ENCODE measurements at regions not wholly inside any gene's neighbourhood (a gene's known extent, or its start where the extent isn't known, plus 50 kb on each side); places are given as distances from the start of the nearest gene placed in this dataset.

DNA sequence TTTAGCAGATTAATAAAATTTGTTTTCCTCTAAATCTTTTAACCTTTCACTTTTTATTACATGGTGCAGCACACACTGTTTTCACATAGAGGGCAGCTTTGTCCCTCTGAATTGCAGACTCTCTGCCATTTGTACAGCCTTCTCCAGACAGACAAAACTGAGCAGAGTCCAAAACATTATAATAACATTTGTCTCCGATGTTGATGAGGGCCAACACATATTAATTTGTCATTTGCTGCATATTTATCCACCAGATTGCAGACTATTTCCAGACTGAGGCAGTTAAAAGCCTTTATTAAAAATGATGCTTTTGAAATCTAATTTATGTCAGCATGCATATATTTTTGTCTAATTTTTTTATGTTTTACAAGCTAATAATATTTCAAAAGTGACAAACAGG lies 1251.9 kb upstream of the SLC10A2 start:
- Histone ChIP-seq H3K9me3 (no peaks in the 10 kb centered on the region), H3K27me3 (no peaks in the 10 kb centered on the region), H3K36me3 (no peaks in the 10 kb centered on the region), H3K4me1 (no peaks in the 10 kb centered on the region), H3K4me3 (no peak overlapping the region), H3K27ac (no peak overlapping the region)
- no peak for DNase-seq (ENCODE audit: low spot score)
- TF ChIP-seq, protein P1, sequence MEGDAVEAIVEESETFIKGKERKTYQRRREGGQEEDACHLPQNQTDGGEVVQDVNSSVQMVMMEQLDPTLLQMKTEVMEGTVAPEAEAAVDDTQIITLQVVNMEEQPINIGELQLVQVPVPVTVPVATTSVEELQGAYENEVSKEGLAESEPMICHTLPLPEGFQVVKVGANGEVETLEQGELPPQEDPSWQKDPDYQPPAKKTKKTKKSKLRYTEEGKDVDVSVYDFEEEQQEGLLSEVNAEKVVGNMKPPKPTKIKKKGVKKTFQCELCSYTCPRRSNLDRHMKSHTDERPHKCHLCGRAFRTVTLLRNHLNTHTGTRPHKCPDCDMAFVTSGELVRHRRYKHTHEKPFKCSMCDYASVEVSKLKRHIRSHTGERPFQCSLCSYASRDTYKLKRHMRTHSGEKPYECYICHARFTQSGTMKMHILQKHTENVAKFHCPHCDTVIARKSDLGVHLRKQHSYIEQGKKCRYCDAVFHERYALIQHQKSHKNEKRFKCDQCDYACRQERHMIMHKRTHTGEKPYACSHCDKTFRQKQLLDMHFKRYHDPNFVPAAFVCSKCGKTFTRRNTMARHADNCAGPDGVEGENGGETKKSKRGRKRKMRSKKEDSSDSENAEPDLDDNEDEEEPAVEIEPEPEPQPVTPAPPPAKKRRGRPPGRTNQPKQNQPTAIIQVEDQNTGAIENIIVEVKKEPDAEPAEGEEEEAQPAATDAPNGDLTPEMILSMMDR (IDR thresholded peaks at IDR 0.05), result peak in 1 of 2 donors; percentile 38

DNA sequence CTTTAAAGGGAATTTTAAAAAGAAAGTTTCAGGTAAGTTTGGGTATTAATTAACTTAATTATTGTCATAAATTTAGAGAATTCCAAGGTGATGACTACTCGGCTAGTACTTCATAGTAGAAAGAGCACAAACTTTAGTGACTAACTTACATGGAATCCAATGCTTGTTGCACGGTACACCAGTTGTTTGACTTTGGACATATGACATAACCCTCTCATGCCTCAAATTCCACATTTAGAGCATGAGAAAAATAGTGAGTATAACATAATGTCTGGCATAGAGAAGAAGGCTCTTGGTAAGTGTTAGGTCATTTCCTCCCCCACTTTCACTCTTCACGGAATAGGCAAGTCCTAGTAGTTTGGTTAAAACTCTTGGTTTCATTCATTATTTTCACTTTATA lies 1249.4 kb upstream of the SLC10A2 start:
- H3K4me1 ChIP-seq, result no peaks in the 10 kb centered on the region
- no peaks in the 10 kb centered on the region for H3K36me3 ChIP-seq
- no peaks in the 10 kb centered on the region for H3K27me3 ChIP-seq
- no peak overlapping the region for H3K27ac ChIP-seq
- H3K4me3 ChIP-seq, result no peak overlapping the region
- TF ChIP-seq, protein P1 (IDR thresholded peaks at IDR 0.05), result no peak
- DNase-seq (ENCODE audit: low spot score), result no peak
- no peaks in the 10 kb centered on the region for H3K9me3 ChIP-seq

DNA sequence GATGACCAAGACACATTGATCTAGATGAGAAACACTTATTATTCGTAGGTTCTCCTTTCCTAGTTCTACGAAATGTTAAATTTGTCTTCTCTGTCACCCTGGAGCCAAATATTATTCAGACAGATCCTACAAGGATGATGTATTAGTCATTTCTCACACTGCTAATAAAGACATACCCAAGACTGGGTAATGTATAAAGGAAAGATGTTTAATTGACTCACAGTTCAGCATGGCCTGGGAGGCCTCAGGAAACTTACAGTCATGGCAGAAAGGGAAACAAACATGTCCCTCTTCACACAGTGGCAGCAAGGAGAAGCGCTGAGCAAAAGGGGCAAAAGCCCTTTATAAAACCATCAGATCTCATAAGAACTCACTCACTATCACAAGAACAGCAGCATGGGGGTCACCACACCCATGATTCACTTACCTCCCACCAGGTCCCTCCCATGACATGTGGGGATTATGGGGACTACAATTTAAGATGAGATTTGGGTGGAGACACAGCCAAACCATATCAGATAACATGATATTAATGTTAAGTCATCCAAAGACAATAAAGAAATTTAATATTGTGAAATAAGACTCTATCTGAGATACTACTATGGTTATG lies 1248.8 kb upstream of the SLC10A2 start:
- H3K9me3 ChIP-seq, result no peaks in the 10 kb centered on the region
- no peak overlapping the region for H3K4me3 ChIP-seq
- TF ChIP-seq, protein P1 (IDR thresholded peaks at IDR 0.05), result no peak
- no peaks in the 10 kb centered on the region for H3K27me3 ChIP-seq
- no peak overlapping the region for H3K27ac ChIP-seq
- H3K4me1 ChIP-seq, result no peaks in the 10 kb centered on the region
- DNase-seq (ENCODE audit: low spot score), result no peak
- H3K36me3 ChIP-seq, result no peaks in the 10 kb centered on the region

DNA sequence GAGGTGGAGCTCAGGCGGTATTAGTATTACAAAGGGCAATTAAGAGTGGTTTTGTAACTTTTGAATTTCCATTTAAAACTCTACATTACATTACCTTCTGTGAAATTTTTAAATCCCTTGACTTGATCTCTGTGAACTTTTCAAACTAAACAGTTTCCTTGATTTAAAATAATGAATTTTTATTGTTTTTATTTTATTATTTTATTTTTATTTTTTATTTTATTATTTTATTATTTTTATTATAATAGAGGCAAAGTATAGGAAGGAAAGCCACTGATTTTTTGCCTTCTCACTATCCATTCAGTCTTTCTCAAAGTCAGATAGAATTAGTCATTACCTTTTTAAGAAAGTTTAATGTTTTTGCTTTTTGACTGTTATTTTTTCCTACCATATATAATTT lies 1248.1 kb upstream of the SLC10A2 start:
- TF ChIP-seq, protein P1 (IDR thresholded peaks at IDR 0.05), result no peak
- no peaks in the 10 kb centered on the region for H3K36me3 ChIP-seq
- H3K9me3 ChIP-seq, result no peaks in the 10 kb centered on the region
- no peaks in the 10 kb centered on the region for H3K4me1 ChIP-seq
- H3K27ac ChIP-seq, result no peak overlapping the region
- H3K4me3 ChIP-seq, result no peak overlapping the region
- no peak for DNase-seq (ENCODE audit: low spot score)
- H3K27me3 ChIP-seq, result no peaks in the 10 kb centered on the region

DNA sequence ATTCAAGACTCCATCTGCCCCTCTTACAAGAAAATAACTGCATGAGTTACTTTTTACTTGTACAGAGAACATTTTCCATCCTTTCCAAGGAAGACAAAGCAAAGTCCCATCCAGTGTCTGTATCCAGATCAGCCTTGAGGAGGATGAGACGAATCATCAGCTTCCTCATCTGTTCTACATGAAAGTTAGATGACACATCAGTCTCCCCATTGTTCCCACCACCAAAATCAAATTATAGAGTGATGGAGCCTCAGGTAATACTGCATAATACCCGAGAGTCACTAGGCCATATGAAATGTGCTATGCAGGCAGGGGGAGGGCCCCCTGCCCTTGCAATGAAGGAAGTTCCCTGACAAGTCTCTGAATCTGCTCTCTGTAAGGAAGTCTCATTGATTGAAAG lies 1244.6 kb upstream of the SLC10A2 start:
- no peaks in the 10 kb centered on the region for H3K27me3 ChIP-seq
- no peaks in the 10 kb centered on the region for H3K4me1 ChIP-seq
- TF ChIP-seq, protein P1 (IDR thresholded peaks at IDR 0.05), result no peak
- no peak for DNase-seq (ENCODE audit: low spot score)
- H3K36me3 ChIP-seq, result no peaks in the 10 kb centered on the region
- H3K27ac ChIP-seq, result no peak overlapping the region
- no peaks in the 10 kb centered on the region for H3K9me3 ChIP-seq
- no peak overlapping the region for H3K4me3 ChIP-seq

DNA sequence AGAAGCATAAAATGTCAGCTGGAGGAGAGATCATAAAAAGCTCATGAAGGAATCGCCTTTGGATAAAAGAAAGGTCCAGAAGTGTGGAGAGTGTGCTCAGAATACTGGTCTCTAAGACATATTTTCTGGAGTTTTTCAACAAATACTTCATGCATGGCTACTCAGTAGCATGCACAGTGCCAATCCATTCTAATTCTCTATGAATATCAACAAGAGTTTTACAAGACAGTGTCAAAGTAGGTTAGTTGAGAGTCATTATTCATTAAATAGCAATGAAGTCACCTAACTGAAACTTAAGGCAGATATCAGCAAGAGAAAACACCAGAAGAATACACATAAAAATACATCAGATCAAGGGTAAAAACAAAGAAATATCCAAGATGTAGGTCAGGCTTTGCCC lies 1243.2 kb upstream of the SLC10A2 start:
- DNase-seq (ENCODE audit: low spot score), result no peak
- H3K27ac ChIP-seq, result no peak overlapping the region
- TF ChIP-seq, protein P1 (IDR thresholded peaks at IDR 0.05), result no peak
- H3K27me3 ChIP-seq, result no peaks in the 10 kb centered on the region
- H3K9me3 ChIP-seq, result no peaks in the 10 kb centered on the region
- no peak overlapping the region for H3K4me3 ChIP-seq
- H3K4me1 ChIP-seq, result no peaks in the 10 kb centered on the region
- H3K36me3 ChIP-seq, result no peaks in the 10 kb centered on the region

Measured in right atrium auricular region (tissue), 2 donors.